Heart left ventricle (tissue), 16 donors: ENCODE measurements at regions not wholly inside any gene's neighbourhood (a gene's known extent, or its start where the extent isn't known, plus 50 kb on each side); places are given as distances from the start of the nearest gene placed in this dataset.
"Not testable (repeated sequence)": the region's sequence is repeated elsewhere in the genome, so short reads cannot be mapped to it uniquely, and the experiment has no call there.

Source experiments
- ATAC-seq, 4 donors: fragments of 200-7000 bp; cut with Tn5 transposase; one replicate each; pipeline ENCODE4 v1.9.1; 2020 to 2022; ENCODE audit warnings: moderate library complexity in 4 of 4, mild to moderate bottlenecking in 3 of 4, moderate number of reproducible peaks in 1 of 4
- DNase-seq, 5 donors: peaks; one replicate each; pipeline ENCODE4 v3.0.0-alpha.2; 2020
- H3K27ac ChIP-seq, 12 donors: fragments of 200-600 bp; sonication (generic) in 4 of 12; one replicate each; pipeline versions ENCODE4 v1.5.0 to v1.8.0; 2016 to 2022; ENCODE audit warnings: mild to moderate bottlenecking in 2 of 12
- H3K27me3 ChIP-seq, 9 donors: fragments of 200-600 bp; sonication (generic) in 2 of 9; one replicate each; pipeline versions ENCODE4 v1.5.1 to v1.8.0; 2016 to 2022; ENCODE audit warnings: mild to moderate bottlenecking in 3 of 9
- H3K36me3 ChIP-seq, 9 donors: fragments of 200-600 bp; sonication (generic) in 2 of 9; one replicate each; pipeline versions ENCODE4 v1.5.0 to v1.8.0; 2018 to 2022; ENCODE audit warnings: mild to moderate bottlenecking in 2 of 9
- H3K4me1 ChIP-seq, 12 donors: fragments of 200-600 bp; sonication (generic) in 4 of 12; one replicate each; pipeline versions ENCODE4 v1.5.0 to v1.8.0; 2016 to 2022; ENCODE audit warnings: mild to moderate bottlenecking in 3 of 12
- H3K4me3 ChIP-seq, 12 donors: fragments of 200-600 bp; sonication (generic) in 4 of 12; one replicate each; pipeline versions ENCODE4 v1.5.0 to v1.8.0; 2017 to 2022; ENCODE audit warnings: mild to moderate bottlenecking in 9 of 12, moderate library complexity in 4 of 12
- H3K9me3 ChIP-seq, 12 donors: fragments of 200-600 bp; sonication (generic) in 4 of 12; one replicate each; pipeline versions ENCODE4 v1.5.0 to v1.8.0; 2016 to 2022; ENCODE audit warnings: mild to moderate bottlenecking in 1 of 12
- CTCF ChIP-seq, 12 donors: fragments of 200-600 bp; sonication (generic) in 4 of 12; IDR thresholded peaks; one replicate each; pipeline versions ENCODE4 v1.5.0 to v1.8.0; 2018 to 2022; ENCODE audit warnings: antibody characterized with exemption in 12 of 12, mild to moderate bottlenecking in 5 of 12
- POLR2A ChIP-seq, 2 donors: fragments of 450-650 bp; IDR thresholded peaks; one replicate each; pipeline ENCODE4 v1.6.1; 2017; ENCODE audit warnings: antibody characterized with exemption in 2 of 2, mild to moderate bottlenecking in 2 of 2, moderate library complexity in 2 of 2
- WGBS, 4 donors: extraction: QIAGEN DNeasy Blood & Tissue Kit in 2 of 4; methylation state at CpG; one replicate each; pipeline versions ENCODE4 v1.1.5 to v1.1.7; 2013 to 2018; 5-methylcytosine and 5-hydroxymethylcytosine counted together
- intact Hi-C, 10 donors: fragments of 100-400 bp; cut with DNase I; formaldehyde crosslinking; loops; one replicate each; pipeline versions ENCODE4 v1.11.1 to v1.14.2; 2022
- donor health status: ischemic (EF 13 %, LVEDD 7.1; RV severe dilation, severe dysfunction).
- donor health status: healthy with polysubstance abuse.
- donor health status: DM: no; HTN: yes; CAD: no.
- donor health status: DM: no; HTN: no; CAD: no.
- donor health status: ischemic (EF 25% LVEDD 6.9; RV normal size, moderate dysfunction).
- donor health status: ischemic (EF 25% LVEDD 5.7; RV mildly dilated, moderate dysfunction).
- donor health status: healthy.
- donor health status: DM: yes; HTN: yes; CAD: no.
- donor health status: ischemic (EF 35%, LVEDD 5.7; RV mildly dilated, moderate dysfunction).
- donor health status: nonischemic (EF 11% LVEDD 7.7; RV severe dilation, severe dysfunction).
- donor health status: DM: yes; HTN: yes; CAD: no.
- donor health status: PGD.
- donor health status: ischemic (EF 29% LVEDD 5.4; RV normal size, mild dysfunction).
- donor health status: nonischemic (EF 23%, LVEDD 6.1; RV moderate dilation, normal function).

GRCh38 chr1:239112101-239112935 lies 274.1 kb upstream of the CHRM3 start:
- TF ChIP-seq CTCF (IDR thresholded peaks at IDR 0.05), result no peak
- TF ChIP-seq POLR2A (IDR thresholded peaks at IDR 0.05), result no peak

GRCh38 chr1:239107676-239108075 lies 278.7 kb upstream of the CHRM3 start:
- WGBS, 4 donors, result 69 to 86% (median 76%) methylated on average over 7 of the region's 7 CpGs
- ATAC-seq, result no peak
- no peak overlapping the region for H3K4me3 ChIP-seq
- TF ChIP-seq CTCF (IDR thresholded peaks at IDR 0.05), result no peak
- TF ChIP-seq POLR2A (IDR thresholded peaks at IDR 0.05), result no peak
- DNase-seq, result no peak
- H3K27me3 ChIP-seq, result no peaks in the 10 kb centered on the region
- no peaks in the 10 kb centered on the region for H3K36me3 ChIP-seq
- intact Hi-C loops, result no loop called here
- H3K4me1 ChIP-seq, result no peaks in the 10 kb centered on the region
- no peaks in the 10 kb centered on the region for H3K9me3 ChIP-seq
- H3K27ac ChIP-seq, result no peak overlapping the region

More at GRCh38 chr1:239112101-239112935, 274.1 kb upstream of the CHRM3 start:
- H3K4me3 ChIP-seq, result no peak overlapping the region
- no peak for DNase-seq
- no peaks in the 10 kb centered on the region for H3K27me3 ChIP-seq
- no peaks in the 10 kb centered on the region for H3K9me3 ChIP-seq
- no peak for ATAC-seq
- intact Hi-C loops, result no loop called here
- no peaks in the 10 kb centered on the region for H3K4me1 ChIP-seq
- no peak overlapping the region for H3K27ac ChIP-seq
- no peaks in the 10 kb centered on the region for H3K36me3 ChIP-seq
- WGBS, 4 donors, result 70 to 79% (median 76%) methylated on average over 5 of the region's 5 CpGs

- H3K27ac ChIP-seq, H3K36me3 ChIP-seq, H3K27me3 ChIP-seq, H3K4me3 ChIP-seq, H3K9me3 ChIP-seq, ATAC-seq, intact Hi-C loops, DNase-seq, H3K4me1 ChIP-seq: not testable (repeated sequence)
- 40 to 55% (median 49%) methylated on average over 6 to 7 of the region's 7 CpGs for WGBS, 4 donors
Measured at GRCh38 chr1:239106689-239107088, 279.7 kb upstream of the CHRM3 start.

DNA sequence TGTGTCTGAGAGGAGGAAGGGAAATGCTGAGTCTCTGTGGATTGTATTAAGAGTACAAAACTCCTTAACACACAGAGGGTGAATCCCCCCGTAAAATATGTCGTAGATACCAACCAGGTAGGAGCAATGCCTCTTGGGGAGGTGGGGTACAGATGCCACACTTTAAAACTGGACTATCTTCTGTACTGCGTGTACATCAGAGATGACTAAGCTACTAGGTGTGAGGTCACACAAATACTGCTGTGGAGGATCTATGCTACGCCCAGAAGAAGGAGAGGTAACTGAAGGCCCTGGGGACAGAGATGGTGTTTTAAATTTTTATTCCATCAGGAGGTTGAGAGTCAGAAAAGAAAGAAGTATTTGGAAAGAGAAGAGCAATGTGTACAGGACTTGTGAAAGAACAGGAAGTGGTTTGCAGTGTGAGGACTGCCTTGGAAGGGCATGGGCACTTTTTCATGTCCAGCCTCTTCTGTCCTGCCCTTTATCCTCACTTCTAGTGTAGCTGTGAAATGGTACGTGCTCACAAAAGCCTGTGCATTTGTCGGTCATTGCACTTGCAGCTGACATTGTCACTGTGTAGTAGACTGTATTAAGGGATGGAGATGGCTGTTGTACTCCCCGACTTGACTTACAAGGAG lies 287.8 kb upstream of the CHRM3 start:
- WGBS, 4 donors, result 71 to 86% (median 80%) methylated on average over 7 of the region's 7 CpGs
- peaks cover 0 to 3% (median 0%) of the 10 kb centered on the region in 9 donors for H3K27me3 ChIP-seq
- intact Hi-C loops, result no loop called here
- no peaks in the 10 kb centered on the region for H3K36me3 ChIP-seq
- H3K9me3 ChIP-seq, result no peaks in the 10 kb centered on the region
- no peak overlapping the region for H3K4me3 ChIP-seq
- DNase-seq, result no peak
- no peak for ATAC-seq
- no peak overlapping the region for H3K27ac ChIP-seq
- TF ChIP-seq CTCF (IDR thresholded peaks at IDR 0.05), result no peak
- no peak for TF ChIP-seq POLR2A (IDR thresholded peaks at IDR 0.05)
- H3K4me1 ChIP-seq, result no peaks in the 10 kb centered on the region
